ENCODE measurements at regions not wholly inside any gene's neighbourhood (a gene's known extent, or its start where the extent isn't known, plus 50 kb on each side); places are given as distances from the start of the nearest gene placed in this dataset.

- H3K36me3 Mint-ChIP-seq: no peaks in the 10 kb centered on the region
- H3K27me3 Mint-ChIP-seq: no peaks in the 10 kb centered on the region
- no peaks in the 10 kb centered on the region for H3K9me3 Mint-ChIP-seq
- no peak overlapping the region for H3K27ac Mint-ChIP-seq
- H3K4me3 Mint-ChIP-seq: no peak overlapping the region
- no peaks in the 10 kb centered on the region for H3K4me1 Mint-ChIP-seq
Observed at GRCh38 chr18:24741321-24741720, 280.9 kb downstream of the HRH4 start.

- Mint-ChIP-seq H3K27me3 (no peaks in the 10 kb centered on the region), H3K9me3 (no peaks in the 10 kb centered on the region), H3K4me3 (no peak overlapping the region), H3K4me1 (no peaks in the 10 kb centered on the region), H3K27ac (no peak overlapping the region), H3K36me3 (no peaks in the 10 kb centered on the region)
Observed at GRCh38 chr18:24741965-24742724, 281.7 kb downstream of the HRH4 start.

GRCh38 chr18:24754583-24755253 lies 294.3 kb downstream of the HRH4 start:
- no peak overlapping the region for H3K27ac Mint-ChIP-seq
- H3K4me1 Mint-ChIP-seq: no peaks in the 10 kb centered on the region
- H3K4me3 Mint-ChIP-seq: no peak overlapping the region
- H3K36me3 Mint-ChIP-seq: no peaks in the 10 kb centered on the region
- H3K27me3 Mint-ChIP-seq: peaks cover 2% of the 10 kb centered on the region
- H3K9me3 Mint-ChIP-seq: peaks cover 0 to 1% (median 0%) of the 10 kb centered on the region in 3 donors

- H3K4me3 Mint-ChIP-seq: no peak overlapping the region
- H3K9me3 Mint-ChIP-seq: peaks cover 1 to 7% (median 4%) of the 10 kb centered on the region in 3 donors
- no peak overlapping the region for H3K27ac Mint-ChIP-seq
- no peaks in the 10 kb centered on the region for H3K36me3 Mint-ChIP-seq
- peaks cover 2% of the 10 kb centered on the region for H3K27me3 Mint-ChIP-seq
- no peaks in the 10 kb centered on the region for H3K4me1 Mint-ChIP-seq
Observed at GRCh38 chr18:24756385-24756784, 295.9 kb downstream of the HRH4 start.

- no peaks in the 10 kb centered on the region for H3K4me1 Mint-ChIP-seq
- no peak overlapping the region for H3K27ac Mint-ChIP-seq
- no peaks in the 10 kb centered on the region for H3K36me3 Mint-ChIP-seq
- H3K27me3 Mint-ChIP-seq: peaks cover 2% of the 10 kb centered on the region
- H3K4me3 Mint-ChIP-seq: no peak overlapping the region
- H3K9me3 Mint-ChIP-seq: peaks cover 1 to 13% (median 4%) of the 10 kb centered on the region in 3 donors
Observed at GRCh38 chr18:24757134-24757533, 296.7 kb downstream of the HRH4 start.

- no peak overlapping the region for H3K27ac Mint-ChIP-seq
- no peak overlapping the region for H3K4me3 Mint-ChIP-seq
- no peaks in the 10 kb centered on the region for H3K4me1 Mint-ChIP-seq
- peaks cover 4 to 13% (median 4%) of the 10 kb centered on the region in 3 donors for H3K9me3 Mint-ChIP-seq
- H3K36me3 Mint-ChIP-seq: no peaks in the 10 kb centered on the region
- H3K27me3 Mint-ChIP-seq: peaks cover 4% of the 10 kb centered on the region
Observed at GRCh38 chr18:24761765-24762164, 301.3 kb downstream of the HRH4 start.

GRCh38 chr18:24762511-24762910 lies 302.1 kb downstream of the HRH4 start:
- Mint-ChIP-seq H3K36me3 (no peaks in the 10 kb centered on the region), H3K27ac (no peak overlapping the region), H3K4me1 (no peaks in the 10 kb centered on the region), H3K4me3 (no peak overlapping the region), H3K27me3 (peaks cover 4% of the 10 kb centered on the region), H3K9me3 (peaks cover 4 to 13% (median 4%) of the 10 kb centered on the region in 3 donors)

GRCh38 chr18:24763765-24764513 lies 303.5 kb downstream of the HRH4 start:
- H3K4me3 Mint-ChIP-seq: no peak overlapping the region
- H3K4me1 Mint-ChIP-seq: no peaks in the 10 kb centered on the region
- H3K9me3 Mint-ChIP-seq: peaks cover 3 to 13% (median 4%) of the 10 kb centered on the region in 3 donors
- H3K27me3 Mint-ChIP-seq: peaks cover 2% of the 10 kb centered on the region
- H3K27ac Mint-ChIP-seq: no peak overlapping the region
- no peaks in the 10 kb centered on the region for H3K36me3 Mint-ChIP-seq

- H3K36me3 Mint-ChIP-seq: no peaks in the 10 kb centered on the region
- H3K27ac Mint-ChIP-seq: no peak overlapping the region
- H3K9me3 Mint-ChIP-seq: peaks cover 3 to 13% (median 4%) of the 10 kb centered on the region in 3 donors
- no peaks in the 10 kb centered on the region for H3K4me1 Mint-ChIP-seq
- peaks cover 2% of the 10 kb centered on the region for H3K27me3 Mint-ChIP-seq
- H3K4me3 Mint-ChIP-seq: no peak overlapping the region
Observed at GRCh38 chr18:24764766-24765165, 304.3 kb downstream of the HRH4 start.

- Mint-ChIP-seq H3K36me3 (no peaks in the 10 kb centered on the region), H3K9me3 (peaks cover 0 to 6% (median 4%) of the 10 kb centered on the region in 3 donors), H3K4me1 (no peaks in the 10 kb centered on the region), H3K27me3 (peaks cover 2% of the 10 kb centered on the region), H3K27ac (no peak overlapping the region), H3K4me3 (no peak overlapping the region)
Observed at GRCh38 chr18:24766376-24766775, 305.9 kb downstream of the HRH4 start.

- Mint-ChIP-seq H3K36me3 (no peaks in the 10 kb centered on the region), H3K27me3 (no peaks in the 10 kb centered on the region), H3K4me1 (no peaks in the 10 kb centered on the region), H3K27ac (no peak overlapping the region), H3K4me3 (no peak overlapping the region), H3K9me3 (peaks cover 0 to 2% (median 0%) of the 10 kb centered on the region in 3 donors)
Observed at GRCh38 chr18:24770311-24771024, 310.0 kb downstream of the HRH4 start.

GRCh38 chr18:24771300-24771699 lies 310.9 kb downstream of the HRH4 start:
- Mint-ChIP-seq H3K36me3 (no peaks in the 10 kb centered on the region), H3K9me3 (peaks cover 0 to 2% (median 0%) of the 10 kb centered on the region in 3 donors), H3K27me3 (no peaks in the 10 kb centered on the region), H3K27ac (no peak overlapping the region), H3K4me3 (no peak overlapping the region), H3K4me1 (no peaks in the 10 kb centered on the region)

- H3K4me3 Mint-ChIP-seq: no peak overlapping the region
- H3K27me3 Mint-ChIP-seq: no peaks in the 10 kb centered on the region
- H3K27ac Mint-ChIP-seq: no peak overlapping the region
- peaks cover 0 to 2% (median 0%) of the 10 kb centered on the region in 3 donors for H3K9me3 Mint-ChIP-seq
- H3K36me3 Mint-ChIP-seq: no peaks in the 10 kb centered on the region
- no peaks in the 10 kb centered on the region for H3K4me1 Mint-ChIP-seq
Observed at GRCh38 chr18:24773101-24773500, 312.7 kb downstream of the HRH4 start.

- Mint-ChIP-seq H3K36me3 (no peaks in the 10 kb centered on the region), H3K27ac (no peak overlapping the region), H3K4me1 (no peaks in the 10 kb centered on the region), H3K9me3 (no peaks in the 10 kb centered on the region), H3K27me3 (no peaks in the 10 kb centered on the region), H3K4me3 (no peak overlapping the region)
Observed at GRCh38 chr18:24776019-24776418, 315.6 kb downstream of the HRH4 start.
